HEK293 (cell line): ENCODE measurements at regions not wholly inside any gene's neighbourhood (a gene's known extent, or its start where the extent isn't known, plus 50 kb on each side); places are given as distances from the start of the nearest gene placed in this dataset.

Experiments used
- CTCF ChIA-PET: fragments of 350-600 bp; formaldehyde crosslinking; extraction: SDS; loops from one replicate; lab custom pipeline; 2021; ENCODE audit warnings: antibody characterized with exemption; lab: Yijun Ruan, JAX
- POLR2A ChIA-PET: fragments of 300-600 bp; formaldehyde crosslinking; extraction: SDS; loops from one replicate; lab custom pipeline; 2020; ENCODE audit warnings: antibody characterized with exemption, inconsistent platforms; lab: Yijun Ruan, JAX
- H3K27ac ChIP-seq: fragments of 200-500 bp; sonication (Bioruptor generic); 2 replicates; pipeline ENCODE4 v1.5.1; 2014; ENCODE audit warnings: low read depth, low read length, control low read depth, inconsistent platforms; ENCODE audit errors: extremely low read depth
- H3K36me3 ChIP-seq, 2 experiments: fragments of 200-500 bp in 1 of 2; sonication (Bioruptor generic) in 1 of 2; 1 replicate in 1 of 2; 2 replicates in 1 of 2; pipeline ENCODE4 v1.5.1; 2014 to 2017; ENCODE audit warnings: inconsistent platforms in 2 of 2, low read length in 2 of 2; ENCODE audit not compliant: control insufficient read depth in 2 of 2, insufficient read depth in 1 of 2
- H3K4me1 ChIP-seq: fragments of 200-500 bp; sonication (Bioruptor generic); 2 replicates; pipeline ENCODE4 v1.5.1; 2014; ENCODE audit warnings: mild to moderate bottlenecking, low read length, inconsistent platforms; ENCODE audit not compliant: control insufficient read depth, insufficient read depth
- H3K4me3 ChIP-seq: 2 replicates; pipeline ENCODE4 v1.5.1; 2011; ENCODE audit warnings: low read depth, mild to moderate bottlenecking, control low read depth, low read length, moderate library complexity
- H3K9me3 ChIP-seq: fragments of 200-500 bp; sonication (Bioruptor generic); 2 replicates; pipeline ENCODE4 v1.5.1; 2014; ENCODE audit warnings: low read depth, low read length, inconsistent platforms; ENCODE audit not compliant: control insufficient read depth, insufficient read depth
- EGR2 ChIP-seq: fragments of 450-650 bp; formaldehyde crosslinking; IDR thresholded peaks from 2 replicates; pipeline ENCODE4 v1.5.1; 2016; ENCODE audit warnings: low read depth, missing biosample characterization, missing genetic modification characterization
- GFI1B ChIP-seq: fragments of 450-650 bp; formaldehyde crosslinking; IDR thresholded peaks from 2 replicates; pipeline ENCODE4 v1.5.1; 2016; ENCODE audit warnings: missing biosample characterization, missing genetic modification characterization
- GLI2 ChIP-seq: fragments of 450-650 bp; formaldehyde crosslinking; IDR thresholded peaks from 2 replicates; pipeline ENCODE4; 2017; ENCODE audit warnings: missing biosample characterization, missing genetic modification characterization, low read depth, borderline replicate concordance
- GLI4 ChIP-seq: fragments of 450-650 bp; formaldehyde crosslinking; IDR thresholded peaks from 2 replicates; pipeline ENCODE4 v1.5.1; 2016; ENCODE audit warnings: missing biosample characterization, missing genetic modification characterization
- HOXA7 ChIP-seq: sonication (generic); formaldehyde crosslinking; IDR thresholded peaks from 2 replicates; pipeline ENCODE4 v1.8.1; 2022; ENCODE audit warnings: missing genetic modification reagents, borderline replicate concordance
- KLF8 ChIP-seq: fragments of 450-650 bp; formaldehyde crosslinking; IDR thresholded peaks from 2 replicates; pipeline ENCODE4 v1.5.1; 2016; ENCODE audit warnings: missing biosample characterization, missing genetic modification characterization
- REPIN1 ChIP-seq: fragments of 450-650 bp; formaldehyde crosslinking; IDR thresholded peaks from 2 replicates; pipeline ENCODE4 v1.5.1; 2017; ENCODE audit warnings: missing biosample characterization, missing genetic modification characterization, low read depth
- SP2 ChIP-seq: fragments of 450-650 bp; formaldehyde crosslinking; IDR thresholded peaks from 2 replicates; pipeline ENCODE4 v1.5.1; 2016; ENCODE audit warnings: missing biosample characterization, missing genetic modification characterization
- ZFHX2 ChIP-seq: fragments of 450-650 bp; formaldehyde crosslinking; conservative IDR thresholded peaks from 2 replicates; pipeline ENCODE4 v1.5.1; 2016; ENCODE audit warnings: missing biosample characterization, missing genetic modification characterization
- ZIC2 ChIP-seq: fragments of 450-650 bp; formaldehyde crosslinking; IDR thresholded peaks from 2 replicates; pipeline ENCODE4 v1.5.1; 2016; ENCODE audit warnings: missing biosample characterization, missing genetic modification characterization
- ZNF114 ChIP-seq: fragments of 450-650 bp; formaldehyde crosslinking; IDR thresholded peaks from 2 replicates; pipeline ENCODE4 v1.5.0; 2017; ENCODE audit warnings: missing biosample characterization, missing genetic modification characterization
- ZNF175 ChIP-seq: fragments of 450-650 bp; formaldehyde crosslinking; IDR thresholded peaks from 2 replicates; pipeline ENCODE4 v1.5.1; 2016; ENCODE audit warnings: missing biosample characterization, missing genetic modification characterization
- ZNF184 ChIP-seq: fragments of 450-650 bp; IDR thresholded peaks from 2 replicates; pipeline ENCODE4 v1.5.1; 2018; ENCODE audit warnings: missing biosample characterization, mild to moderate bottlenecking, missing genetic modification characterization
- ZNF223 ChIP-seq: fragments of 450-650 bp; formaldehyde crosslinking; IDR thresholded peaks from 2 replicates; pipeline ENCODE4 v1.5.1; 2016; ENCODE audit warnings: missing biosample characterization, missing genetic modification characterization
- ZNF274 ChIP-seq, 2 experiments: fragments of 200-500 bp in 1 of 2; fragments of 450-650 bp in 1 of 2; sonication (Bioruptor generic) in 1 of 2; formaldehyde crosslinking in 1 of 2; IDR thresholded peaks; 2 replicates each; pipeline versions ENCODE4 v1.5.1 to v1.6.1; 2014 to 2016; ENCODE audit warnings: borderline replicate concordance in 1 of 2, inconsistent platforms in 1 of 2, low read length in 1 of 2, missing biosample characterization in 1 of 2, missing genetic modification characterization in 1 of 2
- ZSCAN30 ChIP-seq: fragments of 450-650 bp; IDR thresholded peaks from 2 replicates; pipeline ENCODE4 v1.5.1; 2018; ENCODE audit warnings: missing biosample characterization, mild to moderate bottlenecking, missing genetic modification characterization, moderate library complexity
- TF ChIP-seq, protein P1 (sequence below): fragments of 450-650 bp; formaldehyde crosslinking; IDR thresholded peaks from 2 replicates; pipeline ENCODE4 v1.5.1; 2016; ENCODE audit warnings: missing biosample characterization, missing genetic modification characterization
- TF ChIP-seq, protein P2 (sequence below): fragments of 450-650 bp; formaldehyde crosslinking; IDR thresholded peaks from 2 replicates; pipeline ENCODE4 v1.5.1; 2016; ENCODE audit warnings: missing biosample characterization, missing genetic modification characterization
- TF ChIP-seq, protein P3 (sequence below): fragments of 450-650 bp; formaldehyde crosslinking; IDR thresholded peaks from 2 replicates; pipeline ENCODE4 v1.5.1; 2016; ENCODE audit warnings: missing biosample characterization, missing genetic modification characterization
- TF ChIP-seq, protein P4 (sequence below): fragments of 450-650 bp; IDR thresholded peaks from 2 replicates; pipeline ENCODE4 v1.5.1; 2018; ENCODE audit warnings: missing biosample characterization, mild to moderate bottlenecking, missing genetic modification characterization
- TF ChIP-seq, protein P5 (sequence below): fragments of 450-650 bp; formaldehyde crosslinking; IDR thresholded peaks from 2 replicates; pipeline ENCODE4 v1.5.1; 2016; ENCODE audit warnings: missing biosample characterization, missing genetic modification characterization
- TF ChIP-seq, protein P6 (sequence below): IDR thresholded peaks from 2 replicates; pipeline ENCODE4 v1.6.1; 2011; ENCODE audit warnings: mild to moderate bottlenecking, low read depth, low read length, borderline replicate concordance
- TF ChIP-seq, protein P7 (sequence below): fragments of 450-650 bp; formaldehyde crosslinking; IDR thresholded peaks from 2 replicates; pipeline ENCODE4 v1.5.1; 2016; ENCODE audit warnings: missing biosample characterization, missing genetic modification characterization

DNA sequence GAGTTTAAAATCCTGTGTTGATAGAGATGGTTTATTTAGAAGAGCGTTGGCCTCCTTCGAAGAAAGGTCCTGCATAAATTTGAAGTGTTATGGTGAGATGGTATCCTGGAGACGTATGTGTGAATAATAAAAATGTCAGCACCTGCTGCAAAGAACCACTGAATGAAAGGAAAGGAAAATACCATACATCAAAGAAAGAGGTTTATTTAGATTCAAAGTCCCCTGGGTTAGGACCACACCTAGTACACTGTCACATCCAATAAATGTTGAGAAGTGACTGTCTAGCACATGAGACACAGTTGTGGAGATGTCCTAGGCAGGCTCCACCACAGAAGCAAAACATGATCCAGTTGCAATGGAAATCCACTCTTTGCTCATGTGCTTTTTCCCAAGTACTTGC, 214.7 kb downstream of the PAX1 start:
- Histone ChIP-seq H3K9me3 (no peaks in the 10 kb centered on the region), H3K36me3 (no peaks in the 10 kb centered on the region), H3K4me1 (no peaks in the 10 kb centered on the region), H3K4me3 (no peak overlapping the region), H3K27ac (no peak overlapping the region)
- TF ChIP-seq GFI1B (no peak), SP2 (no peak), ZSCAN30 (tag by site-specific recombination) (no peak), HOXA7 (CRISPR knock-in tag) (no peak), KLF8 (tag by site-specific recombination) (no peak), ZNF223 (tag by site-specific recombination) (no peak), GLI2 (no peak)
- TF ChIP-seq, protein P1, sequence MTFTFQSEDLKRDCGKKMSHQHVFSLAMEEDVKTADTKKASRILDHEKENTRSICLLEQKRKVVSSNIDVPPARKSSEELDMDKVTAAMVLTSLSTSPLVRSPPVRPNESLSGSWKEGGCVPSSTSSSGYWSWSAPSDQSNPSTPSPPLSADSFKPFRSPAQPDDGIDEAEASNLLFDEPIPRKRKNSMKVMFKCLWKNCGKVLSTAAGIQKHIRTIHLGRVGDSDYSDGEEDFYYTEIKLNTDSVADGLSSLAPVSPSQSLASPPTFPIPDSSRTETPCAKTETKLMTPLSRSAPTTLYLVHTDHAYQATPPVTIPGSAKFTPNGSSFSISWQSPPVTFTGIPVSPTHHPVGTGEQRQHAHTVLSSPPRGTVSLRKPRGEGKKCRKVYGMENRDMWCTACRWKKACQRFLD: no peak
- TF ChIP-seq, protein P2, sequence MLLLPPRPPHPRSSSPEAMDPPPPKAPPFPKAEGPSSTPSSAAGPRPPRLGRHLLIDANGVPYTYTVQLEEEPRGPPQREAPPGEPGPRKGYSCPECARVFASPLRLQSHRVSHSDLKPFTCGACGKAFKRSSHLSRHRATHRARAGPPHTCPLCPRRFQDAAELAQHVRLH (tag by site-specific recombination): no peak
- POLR2A ChIA-PET: no interaction called here
- CTCF ChIA-PET: no interaction called here

DNA sequence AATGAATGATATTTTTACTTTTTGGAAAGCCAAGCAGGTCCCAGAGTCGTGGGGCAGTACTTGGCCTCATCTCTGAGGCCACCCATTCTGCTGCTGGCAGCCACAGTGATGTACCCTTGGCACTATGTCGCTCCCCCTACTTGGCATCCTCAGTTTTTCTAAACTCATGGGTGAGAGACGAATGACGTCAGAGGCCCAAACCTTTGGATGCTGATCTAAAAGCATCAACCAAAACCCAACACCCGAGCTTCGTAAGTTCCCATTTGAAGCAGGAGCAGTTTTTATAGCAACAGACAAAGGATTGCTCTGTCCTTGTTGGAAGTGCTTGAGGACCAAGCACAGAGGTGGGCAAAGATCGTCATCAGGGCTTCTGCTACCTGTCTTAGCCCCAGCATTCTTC, 212.9 kb downstream of the PAX1 start:
- H3K4me1 ChIP-seq: no peaks in the 10 kb centered on the region
- POLR2A ChIA-PET: no interaction called here
- no peak overlapping the region for H3K27ac ChIP-seq
- no peak overlapping the region for H3K4me3 ChIP-seq
- H3K36me3 ChIP-seq: no peaks in the 10 kb centered on the region
- H3K9me3 ChIP-seq: no peaks in the 10 kb centered on the region
- CTCF ChIA-PET: no interaction called here
- no peak for TF ChIP-seq GLI4 (tag by site-specific recombination)
- TF ChIP-seq, protein P1: no peak
- TF ChIP-seq, protein P3, sequence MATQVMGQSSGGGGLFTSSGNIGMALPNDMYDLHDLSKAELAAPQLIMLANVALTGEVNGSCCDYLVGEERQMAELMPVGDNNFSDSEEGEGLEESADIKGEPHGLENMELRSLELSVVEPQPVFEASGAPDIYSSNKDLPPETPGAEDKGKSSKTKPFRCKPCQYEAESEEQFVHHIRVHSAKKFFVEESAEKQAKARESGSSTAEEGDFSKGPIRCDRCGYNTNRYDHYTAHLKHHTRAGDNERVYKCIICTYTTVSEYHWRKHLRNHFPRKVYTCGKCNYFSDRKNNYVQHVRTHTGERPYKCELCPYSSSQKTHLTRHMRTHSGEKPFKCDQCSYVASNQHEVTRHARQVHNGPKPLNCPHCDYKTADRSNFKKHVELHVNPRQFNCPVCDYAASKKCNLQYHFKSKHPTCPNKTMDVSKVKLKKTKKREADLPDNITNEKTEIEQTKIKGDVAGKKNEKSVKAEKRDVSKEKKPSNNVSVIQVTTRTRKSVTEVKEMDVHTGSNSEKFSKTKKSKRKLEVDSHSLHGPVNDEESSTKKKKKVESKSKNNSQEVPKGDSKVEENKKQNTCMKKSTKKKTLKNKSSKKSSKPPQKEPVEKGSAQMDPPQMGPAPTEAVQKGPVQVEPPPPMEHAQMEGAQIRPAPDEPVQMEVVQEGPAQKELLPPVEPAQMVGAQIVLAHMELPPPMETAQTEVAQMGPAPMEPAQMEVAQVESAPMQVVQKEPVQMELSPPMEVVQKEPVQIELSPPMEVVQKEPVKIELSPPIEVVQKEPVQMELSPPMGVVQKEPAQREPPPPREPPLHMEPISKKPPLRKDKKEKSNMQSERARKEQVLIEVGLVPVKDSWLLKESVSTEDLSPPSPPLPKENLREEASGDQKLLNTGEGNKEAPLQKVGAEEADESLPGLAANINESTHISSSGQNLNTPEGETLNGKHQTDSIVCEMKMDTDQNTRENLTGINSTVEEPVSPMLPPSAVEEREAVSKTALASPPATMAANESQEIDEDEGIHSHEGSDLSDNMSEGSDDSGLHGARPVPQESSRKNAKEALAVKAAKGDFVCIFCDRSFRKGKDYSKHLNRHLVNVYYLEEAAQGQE (tag by site-specific recombination): no peak
- no peak for TF ChIP-seq ZNF114 (tag by site-specific recombination)
- no peak for TF ChIP-seq ZIC2
- no peak for TF ChIP-seq ZNF184 (tag by site-specific recombination)
- TF ChIP-seq, protein P4, sequence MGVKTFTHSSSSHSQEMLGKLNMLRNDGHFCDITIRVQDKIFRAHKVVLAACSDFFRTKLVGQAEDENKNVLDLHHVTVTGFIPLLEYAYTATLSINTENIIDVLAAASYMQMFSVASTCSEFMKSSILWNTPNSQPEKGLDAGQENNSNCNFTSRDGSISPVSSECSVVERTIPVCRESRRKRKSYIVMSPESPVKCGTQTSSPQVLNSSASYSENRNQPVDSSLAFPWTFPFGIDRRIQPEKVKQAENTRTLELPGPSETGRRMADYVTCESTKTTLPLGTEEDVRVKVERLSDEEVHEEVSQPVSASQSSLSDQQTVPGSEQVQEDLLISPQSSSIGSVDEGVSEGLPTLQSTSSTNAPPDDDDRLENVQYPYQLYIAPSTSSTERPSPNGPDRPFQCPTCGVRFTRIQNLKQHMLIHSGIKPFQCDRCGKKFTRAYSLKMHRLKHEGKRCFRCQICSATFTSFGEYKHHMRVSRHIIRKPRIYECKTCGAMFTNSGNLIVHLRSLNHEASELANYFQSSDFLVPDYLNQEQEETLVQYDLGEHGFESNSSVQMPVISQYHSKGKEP (tag by site-specific recombination): no peak
- no peak for TF ChIP-seq EGR2 (tag by site-specific recombination)
- TF ChIP-seq ZNF274 (IDR thresholded peaks at IDR 0.05; ENCODE audit: low read length): no peak
- TF ChIP-seq ZNF274 (tag by site-specific recombination; IDR thresholded peaks at IDR 0.05; ENCODE audit: borderline replicate concordance): no peak
- TF ChIP-seq REPIN1 (tag by site-specific recombination): no peak
- no peak for TF ChIP-seq ZFHX2
- TF ChIP-seq, protein P5, sequence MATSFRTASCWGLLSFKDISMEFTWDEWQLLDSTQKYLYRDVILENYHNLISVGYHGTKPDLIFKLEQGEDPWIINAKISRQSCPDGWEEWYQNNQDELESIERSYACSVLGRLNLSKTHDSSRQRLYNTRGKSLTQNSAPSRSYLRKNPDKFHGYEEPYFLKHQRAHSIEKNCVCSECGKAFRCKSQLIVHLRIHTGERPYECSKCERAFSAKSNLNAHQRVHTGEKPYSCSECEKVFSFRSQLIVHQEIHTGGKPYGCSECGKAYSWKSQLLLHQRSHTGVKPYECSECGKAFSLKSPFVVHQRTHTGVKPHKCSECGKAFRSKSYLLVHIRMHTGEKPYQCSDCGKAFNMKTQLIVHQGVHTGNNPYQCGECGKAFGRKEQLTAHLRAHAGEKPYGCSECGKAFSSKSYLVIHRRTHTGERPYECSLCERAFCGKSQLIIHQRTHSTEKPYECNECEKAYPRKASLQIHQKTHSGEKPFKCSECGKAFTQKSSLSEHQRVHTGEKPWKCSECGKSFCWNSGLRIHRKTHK (tag by site-specific recombination): no peak
- TF ChIP-seq, protein P6, sequence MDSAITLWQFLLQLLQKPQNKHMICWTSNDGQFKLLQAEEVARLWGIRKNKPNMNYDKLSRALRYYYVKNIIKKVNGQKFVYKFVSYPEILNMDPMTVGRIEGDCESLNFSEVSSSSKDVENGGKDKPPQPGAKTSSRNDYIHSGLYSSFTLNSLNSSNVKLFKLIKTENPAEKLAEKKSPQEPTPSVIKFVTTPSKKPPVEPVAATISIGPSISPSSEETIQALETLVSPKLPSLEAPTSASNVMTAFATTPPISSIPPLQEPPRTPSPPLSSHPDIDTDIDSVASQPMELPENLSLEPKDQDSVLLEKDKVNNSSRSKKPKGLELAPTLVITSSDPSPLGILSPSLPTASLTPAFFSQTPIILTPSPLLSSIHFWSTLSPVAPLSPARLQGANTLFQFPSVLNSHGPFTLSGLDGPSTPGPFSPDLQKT: no peak
- TF ChIP-seq KLF8 (tag by site-specific recombination): no peak
- TF ChIP-seq ZNF175 (tag by site-specific recombination): no peak
- TF ChIP-seq, protein P7, sequence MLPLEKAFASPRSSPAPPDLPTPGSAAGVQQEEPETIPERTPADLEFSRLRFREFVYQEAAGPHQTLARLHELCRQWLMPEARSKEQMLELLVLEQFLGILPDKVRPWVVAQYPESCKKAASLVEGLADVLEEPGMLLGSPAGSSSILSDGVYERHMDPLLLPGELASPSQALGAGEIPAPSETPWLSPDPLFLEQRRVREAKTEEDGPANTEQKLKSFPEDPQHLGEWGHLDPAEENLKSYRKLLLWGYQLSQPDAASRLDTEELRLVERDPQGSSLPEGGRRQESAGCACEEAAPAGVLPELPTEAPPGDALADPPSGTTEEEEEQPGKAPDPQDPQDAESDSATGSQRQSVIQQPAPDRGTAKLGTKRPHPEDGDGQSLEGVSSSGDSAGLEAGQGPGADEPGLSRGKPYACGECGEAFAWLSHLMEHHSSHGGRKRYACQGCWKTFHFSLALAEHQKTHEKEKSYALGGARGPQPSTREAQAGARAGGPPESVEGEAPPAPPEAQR (tag by site-specific recombination): no peak
